ENCODE measurements at regions not wholly inside any gene's neighbourhood (a gene's known extent, or its start where the extent isn't known, plus 50 kb on each side); places are given as distances from the start of the nearest gene placed in this dataset.
A peak's percentile ranks its signal among the peaks of the same experiment; 100 is the strongest.
"Not testable (repeated sequence)": the region's sequence is repeated elsewhere in the genome, so short reads cannot be mapped to it uniquely, and the experiment has no call there.

DNA sequence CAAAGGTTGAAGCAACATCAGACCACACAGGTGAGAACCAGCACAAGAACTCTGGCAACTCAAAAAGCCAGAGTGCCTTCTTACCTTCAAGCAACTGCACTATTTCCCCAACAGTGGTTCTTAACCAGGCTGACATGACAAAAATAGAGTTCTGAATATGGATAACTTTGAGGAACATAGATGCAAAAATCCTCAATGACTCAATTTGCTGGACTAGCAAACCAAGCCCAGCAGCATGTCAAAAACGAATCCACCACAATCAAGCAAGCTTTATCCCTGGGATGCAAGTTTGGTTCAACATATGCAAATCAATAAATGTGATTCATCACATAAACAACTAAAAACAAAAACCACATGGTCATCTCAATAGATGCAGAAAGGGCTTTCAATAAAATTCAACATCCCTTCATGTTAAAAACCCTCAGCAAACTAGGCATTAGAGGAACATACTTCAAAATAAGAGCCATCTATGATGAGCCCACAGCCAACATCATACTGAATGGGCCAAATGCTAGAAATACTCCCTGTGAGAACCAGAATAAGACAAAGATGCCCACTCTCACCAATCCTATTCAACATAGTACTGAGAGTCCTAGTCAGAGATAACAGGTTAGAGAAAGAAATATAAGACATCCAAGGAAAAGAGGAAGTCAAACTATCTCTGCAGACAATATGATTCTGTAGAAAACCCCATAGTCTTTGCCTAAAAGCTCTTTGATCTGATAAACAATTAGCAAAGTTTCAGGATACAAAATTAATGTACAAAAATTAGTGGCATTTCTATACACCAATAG, 110.5 kb upstream of the NBPF19 start:
- DNase-seq = not testable (repeated sequence)

DNA sequence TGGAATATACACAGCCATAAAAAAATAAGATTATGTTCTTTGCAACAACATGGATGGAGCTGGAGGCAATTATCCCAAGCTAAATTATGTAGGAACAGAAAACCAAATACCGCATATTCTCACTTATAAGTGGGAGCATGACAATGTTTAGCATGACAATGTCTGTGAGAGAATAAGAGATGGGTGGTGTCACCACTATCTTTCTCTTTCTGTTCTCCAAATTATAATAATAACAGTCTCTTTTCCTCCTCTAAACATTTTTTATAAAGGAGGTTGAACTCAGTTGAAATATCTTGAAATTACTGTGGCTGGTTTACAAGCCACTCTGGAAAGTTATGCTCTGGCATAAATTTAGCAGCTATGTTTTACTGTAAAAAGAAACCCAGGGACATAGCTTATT, 108.4 kb upstream of the NBPF19 start:
- not testable (repeated sequence) for DNase-seq

DNA sequence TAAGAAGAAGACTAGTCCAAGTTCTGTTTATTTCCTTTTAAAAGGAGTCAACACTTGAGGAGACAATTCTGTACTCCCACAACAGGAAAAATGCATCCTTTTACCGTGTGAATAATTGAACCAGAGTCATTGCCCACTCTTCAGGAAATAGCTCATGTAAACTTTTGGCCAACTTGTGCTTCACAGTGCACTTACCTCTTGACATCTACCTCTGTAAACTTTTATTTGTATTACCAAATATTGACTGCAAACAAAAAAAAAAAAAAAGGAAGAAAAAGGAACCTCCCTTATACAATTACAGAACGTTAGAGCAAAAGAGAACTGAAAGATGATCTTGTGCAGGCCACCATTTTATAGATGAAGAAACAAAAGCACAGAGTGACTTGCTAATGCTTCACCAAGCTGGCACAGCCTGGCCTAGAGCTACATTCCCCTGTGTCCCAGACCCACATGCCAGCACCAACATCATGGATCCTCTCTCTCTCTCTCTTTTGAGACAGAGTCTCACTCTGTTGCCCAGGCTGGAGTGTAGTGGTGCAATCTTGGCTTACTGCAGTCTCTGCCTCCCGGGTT, 107.3 kb upstream of the NBPF19 start:
- not testable (repeated sequence) for DNase-seq

DNA sequence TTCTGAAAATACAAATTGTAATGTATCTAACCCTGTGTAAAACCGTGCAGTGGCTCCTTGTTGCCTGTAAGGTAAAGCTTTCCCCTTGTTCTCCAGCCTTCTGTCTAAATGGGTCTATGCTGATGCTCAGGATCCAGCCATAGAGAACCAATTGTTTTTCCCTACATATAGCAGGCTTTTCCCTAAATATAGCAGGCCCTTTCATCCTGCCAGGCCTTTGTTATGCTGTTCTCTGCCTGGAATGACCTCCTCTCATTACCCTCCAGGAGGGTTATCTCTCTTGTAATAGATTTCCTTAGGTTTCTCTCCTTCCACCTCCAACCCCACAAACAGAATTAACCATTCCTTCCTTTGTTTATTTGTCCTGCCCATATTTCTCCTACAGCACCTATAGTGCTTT, 106.5 kb upstream of the NBPF19 start:
- not testable (repeated sequence) for DNase-seq

DNA sequence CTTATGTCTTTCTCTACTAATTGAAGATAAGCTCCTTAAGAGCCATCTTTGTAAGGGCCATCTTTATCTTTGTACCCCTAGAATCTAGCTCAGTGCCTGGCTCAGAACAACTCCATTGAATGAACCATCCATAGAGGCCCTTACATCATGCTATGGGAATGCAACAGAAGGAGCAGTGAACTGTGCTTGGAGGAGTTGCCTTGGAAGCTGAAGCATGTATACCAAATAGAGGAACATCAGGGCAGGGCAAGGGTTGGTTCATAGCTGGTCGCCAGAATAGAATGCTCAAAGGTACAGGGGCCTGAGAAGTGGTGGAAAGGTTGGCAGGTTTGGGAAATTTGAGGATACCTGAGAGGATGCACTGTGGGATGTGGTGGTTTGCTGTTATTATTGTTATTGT, 105.8 kb upstream of the NBPF19 start:
- DNase-seq = not testable (repeated sequence)

DNA sequence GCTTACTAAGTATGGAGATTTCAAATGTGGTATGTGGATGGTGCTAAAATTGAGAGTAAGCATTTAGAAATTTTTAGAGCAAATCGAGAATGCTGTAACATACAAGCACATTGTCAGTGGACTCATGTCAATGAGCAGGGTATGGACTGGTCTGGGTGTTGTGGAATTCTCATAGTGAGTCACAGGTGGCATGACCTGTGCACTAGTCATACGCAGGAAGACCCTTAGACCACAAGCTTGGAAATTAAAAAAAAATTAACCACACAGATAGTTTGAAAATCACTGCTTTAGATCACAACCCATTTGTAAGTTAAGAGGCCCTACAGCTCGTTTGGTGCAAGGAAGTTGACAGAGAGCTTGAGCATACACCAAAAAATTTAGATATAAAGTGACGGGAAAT, 102.9 kb upstream of the NBPF19 start:
- not testable (repeated sequence) for DNase-seq

DNA sequence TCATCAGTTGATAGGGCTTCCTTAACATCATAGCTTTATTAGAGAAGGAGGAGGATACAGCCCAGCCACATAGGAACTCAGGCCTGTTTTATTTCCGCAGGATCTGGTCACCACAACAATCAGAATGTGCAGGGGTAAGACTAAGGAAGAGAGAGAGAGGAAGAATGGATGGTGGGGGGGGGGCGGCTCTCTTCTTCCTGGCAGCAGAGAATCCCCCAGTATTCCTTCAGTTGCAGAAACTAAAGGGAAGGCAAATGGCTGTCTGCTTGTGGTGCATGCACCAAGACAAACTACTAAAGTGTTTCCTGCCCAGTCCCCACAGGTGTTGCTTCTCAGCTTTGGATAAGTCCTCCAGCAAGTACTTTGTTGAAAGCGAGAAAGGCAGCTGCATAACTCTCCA, 96.4 kb upstream of the NBPF19 start:
- not testable (repeated sequence) for DNase-seq

DNA sequence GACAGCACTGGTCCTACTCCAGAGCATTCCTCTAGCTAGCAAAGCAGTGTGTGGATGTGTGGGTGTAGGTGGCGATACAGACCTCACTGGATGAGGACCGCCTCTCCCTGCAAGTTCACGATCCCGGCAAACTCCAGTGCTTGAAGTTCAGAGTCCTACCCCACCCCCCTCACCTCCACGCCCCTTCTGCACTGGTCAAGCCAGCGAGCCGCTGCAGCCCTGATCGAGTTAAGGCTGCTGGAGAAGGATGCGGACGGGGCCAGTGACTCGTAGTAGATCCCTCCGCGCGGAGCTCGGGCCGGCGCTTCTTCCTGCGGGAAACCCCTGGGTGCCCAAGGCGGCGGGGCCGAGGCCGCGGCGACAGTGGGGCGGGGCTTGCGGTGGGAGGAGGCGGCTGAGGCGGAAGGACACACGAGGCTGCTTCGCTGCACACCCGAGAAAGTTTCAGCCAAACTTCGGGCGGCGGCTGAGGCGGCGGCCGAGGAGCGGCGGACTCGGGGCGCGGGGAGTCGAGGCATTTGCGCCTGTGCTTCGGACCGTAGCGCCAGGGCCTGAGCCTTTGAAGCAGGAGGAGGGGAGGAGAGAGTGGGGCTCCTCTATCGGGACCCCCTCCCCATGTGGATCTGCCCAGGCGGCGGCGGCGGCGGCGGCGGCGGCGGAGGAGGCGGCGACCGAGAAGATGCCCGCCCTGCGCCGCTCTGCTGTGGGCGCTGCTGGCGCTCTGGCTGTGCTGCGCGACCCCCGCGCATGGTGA, 84.5 kb upstream of the NBPF19 start:
- peak; percentile 14 to 49 (median 46) for DNase-seq

DNA sequence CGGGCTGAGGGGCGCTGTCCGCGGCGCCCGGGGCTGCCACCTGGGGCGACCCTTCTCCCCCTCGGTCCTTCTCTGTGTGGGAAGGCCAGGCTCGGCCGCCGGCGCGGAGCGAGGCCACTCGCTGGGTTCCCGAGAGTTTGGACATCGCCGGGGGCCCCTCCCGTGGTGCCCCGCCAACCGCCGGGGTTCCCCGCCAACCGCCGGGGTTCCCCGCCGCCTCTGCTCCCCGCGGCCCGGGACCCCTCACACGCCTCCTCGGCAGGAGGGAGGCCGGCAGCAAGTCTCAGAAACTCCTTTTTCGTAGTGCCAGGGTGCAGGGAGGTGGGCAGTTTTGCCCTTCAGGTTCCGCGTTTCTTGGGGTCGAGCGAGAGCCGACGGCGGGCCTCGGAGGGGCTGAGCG, 83.9 kb upstream of the NBPF19 start:
- DNase-seq = not testable (repeated sequence)

DNA sequence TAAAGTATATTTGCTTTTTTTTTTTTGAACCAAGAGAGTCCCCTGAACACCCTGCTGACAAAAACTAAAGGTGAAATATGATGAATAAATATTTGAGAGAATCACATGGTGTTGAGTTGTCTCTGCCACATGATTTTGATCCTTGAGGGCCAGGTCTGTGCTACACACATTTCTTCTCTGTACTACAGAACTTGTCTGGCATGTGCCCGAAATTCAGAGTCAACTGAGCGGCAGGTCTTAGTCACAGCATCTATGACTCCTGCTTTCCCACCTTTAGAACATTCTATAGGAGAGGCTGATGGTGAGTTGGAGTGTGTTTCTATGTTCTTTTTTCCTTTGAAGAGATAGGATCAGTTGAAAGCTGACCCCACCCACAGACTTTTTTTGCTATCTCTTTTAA, 79.0 kb upstream of the NBPF19 start:
- not testable (repeated sequence) for DNase-seq

DNA sequence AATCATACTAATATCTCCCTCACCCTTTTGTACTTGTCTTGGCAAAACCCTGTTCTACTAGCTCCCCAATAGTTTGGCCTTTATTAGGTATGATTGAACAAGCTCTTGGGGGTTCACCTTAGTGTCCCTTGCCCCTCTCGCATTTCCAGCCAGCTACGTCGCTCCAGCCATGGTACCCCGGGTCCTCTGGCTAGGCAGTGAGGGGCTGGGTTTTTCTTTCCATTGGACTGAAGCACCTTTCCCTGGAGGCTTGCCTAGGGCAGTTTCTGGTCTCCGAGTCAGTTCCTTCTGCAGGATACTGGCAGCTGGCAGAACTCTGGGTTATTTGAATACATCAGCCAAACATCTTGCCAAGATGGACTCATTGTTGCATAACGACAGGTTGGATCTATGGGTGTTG, 76.3 kb upstream of the NBPF19 start:
- DNase-seq = not testable (repeated sequence)

DNA sequence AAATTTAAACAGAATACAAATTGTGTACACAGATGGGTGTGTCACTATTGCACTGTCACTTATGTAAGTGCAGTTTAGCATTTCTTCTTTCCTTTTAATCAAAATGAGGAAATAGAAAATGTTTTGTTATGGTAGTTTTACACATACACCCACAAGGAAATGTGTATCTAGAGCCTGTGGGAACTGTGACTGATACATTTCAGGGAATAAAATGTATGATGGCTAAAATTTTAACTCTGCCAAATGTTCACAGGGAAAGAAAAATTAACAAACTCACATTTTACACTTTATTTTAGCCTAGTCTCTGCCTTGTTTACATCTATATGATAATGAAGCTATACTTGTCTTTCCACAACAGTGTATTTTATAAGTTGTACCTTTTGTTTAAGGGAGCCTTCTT, 66.4 kb upstream of the NBPF19 start:
- DNase-seq = not testable (repeated sequence)

DNA sequence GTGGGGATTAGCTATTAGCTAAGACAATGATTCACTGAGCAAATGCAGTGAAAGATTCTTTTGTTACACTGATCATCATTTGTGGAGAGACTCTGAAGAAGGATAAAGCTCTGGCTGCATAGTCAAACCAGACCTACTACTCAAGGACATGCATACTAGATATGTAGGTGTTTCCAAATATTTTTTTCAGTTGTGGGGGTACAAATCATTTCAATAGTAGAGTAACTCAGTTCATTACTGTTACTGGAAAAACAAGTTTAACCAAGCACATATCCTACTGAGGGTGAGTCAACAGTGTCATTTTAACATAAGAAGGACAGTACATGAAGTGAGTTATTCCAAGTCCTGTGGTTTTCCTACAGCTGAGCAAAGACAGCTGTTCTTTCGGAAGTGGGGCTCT, 59.5 kb upstream of the NBPF19 start:
- not testable (repeated sequence) for DNase-seq

DNA sequence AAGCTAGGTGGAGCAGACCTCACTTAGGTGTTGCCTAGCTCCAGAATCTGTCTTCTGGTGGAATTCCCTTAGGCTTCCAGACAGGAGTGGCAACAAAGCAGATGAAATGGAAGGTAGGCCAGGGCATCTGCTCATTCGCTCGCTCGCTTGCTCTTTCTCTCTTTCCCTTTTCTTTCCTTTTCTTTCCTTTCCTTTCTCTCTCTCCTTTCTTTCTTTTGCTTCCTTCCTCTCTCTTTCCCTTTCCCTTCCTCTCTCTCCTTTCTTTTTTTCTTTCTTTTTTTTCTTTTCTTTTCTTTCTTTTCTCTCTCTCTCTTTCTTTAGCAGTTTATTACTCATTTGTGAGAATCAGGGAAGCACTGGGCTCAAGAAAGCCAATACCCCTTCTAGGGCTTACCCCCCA, 56.1 kb upstream of the NBPF19 start:
- DNase-seq = not testable (repeated sequence)

DNA sequence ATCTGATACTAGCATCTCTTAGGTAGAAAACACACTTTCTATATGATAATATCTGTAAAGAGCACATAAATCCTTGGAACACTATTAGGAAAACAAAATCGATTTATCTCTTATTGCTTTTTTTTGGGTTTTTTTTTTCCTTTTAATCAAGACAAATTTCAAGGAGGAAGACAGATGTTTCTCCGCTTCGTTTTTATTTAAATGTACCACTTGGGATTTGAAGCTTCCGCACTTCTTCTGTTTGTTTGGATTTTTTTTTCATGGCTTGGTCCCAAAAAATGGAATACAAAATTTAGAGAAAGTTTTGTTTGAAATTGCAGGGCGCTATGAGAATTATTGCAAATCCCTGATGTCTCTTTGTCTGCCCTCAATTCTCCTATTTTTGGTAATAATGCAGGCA, 51.7 kb upstream of the NBPF19 start:
- DNase-seq = not testable (repeated sequence)

All from T-helper 1 cell (primary cell).